SK-MEL-5 (cell line): ENCODE measurements at regions not wholly inside any gene's neighbourhood (a gene's known extent, or its start where the extent isn't known, plus 50 kb on each side); places are given as distances from the start of the nearest gene placed in this dataset.

Experiments
- DNase-seq: peaks from one replicate; pipeline ENCODE4 v3.0.0-alpha.2; 2016; ENCODE audit warnings: low read depth, low spot score
- in situ Hi-C: cut with HindIII; loops from 2 replicates; pipeline ENCODE4 v1.10.0; 2016; ENCODE audit warnings: low sequenced_read_pairs, high pct_unique_total_duplicates, low pct_unique_long_range_greater_than_20kb

- no peak for DNase-seq
- in situ Hi-C loops, result no loop called here
Measured at GRCh38 chr11:127376301-127376700, 375.7 kb upstream of the KIRREL3 start.

DNA sequence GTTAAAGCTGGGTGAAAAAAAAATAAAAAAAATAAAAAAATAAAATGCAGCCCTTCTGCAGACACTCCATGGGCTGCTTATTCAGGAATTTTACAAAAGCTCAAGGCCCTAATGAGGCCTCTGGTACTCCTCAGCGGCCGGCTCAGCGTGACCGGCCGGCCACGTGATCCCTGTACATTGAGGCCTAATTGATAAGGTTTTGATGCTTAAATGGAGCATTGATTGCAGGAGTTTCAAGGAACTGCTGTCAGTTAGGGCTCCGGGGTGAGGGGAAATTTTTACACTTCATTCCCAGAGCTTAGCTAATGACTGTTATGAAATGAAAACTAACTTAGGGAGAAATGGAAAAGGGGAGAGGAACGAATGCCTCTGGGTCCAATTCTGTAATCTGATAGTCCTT lies 368.8 kb upstream of the KIRREL3 start:
- DNase-seq, result no peak
- in situ Hi-C loops, result no loop called here

GRCh38 chr11:127362754-127363308 lies 362.3 kb upstream of the KIRREL3 start:
- peak; percentile 0 for DNase-seq
- in situ Hi-C loops, result no loop called here

DNA sequence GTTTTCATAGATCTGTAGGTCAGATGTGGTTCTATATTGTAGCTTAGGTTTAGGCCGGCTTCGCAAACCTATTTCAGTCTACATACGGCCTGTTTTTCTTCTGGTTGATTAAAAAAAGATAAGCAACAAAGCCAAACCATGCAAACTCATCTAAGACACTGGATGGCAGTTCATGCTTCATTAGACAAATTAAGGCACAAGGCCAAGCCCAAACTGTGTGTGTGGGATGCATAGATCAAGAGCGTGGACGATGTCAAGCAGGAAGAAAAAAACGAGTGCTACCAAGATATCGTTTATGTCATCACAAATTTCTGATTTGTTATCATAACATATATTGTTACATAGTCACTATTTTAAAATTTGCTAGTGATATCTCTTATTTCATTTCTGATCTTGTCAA lies 357.6 kb upstream of the KIRREL3 start:
- in situ Hi-C loops, result no loop called here
- DNase-seq, result no peak

DNA sequence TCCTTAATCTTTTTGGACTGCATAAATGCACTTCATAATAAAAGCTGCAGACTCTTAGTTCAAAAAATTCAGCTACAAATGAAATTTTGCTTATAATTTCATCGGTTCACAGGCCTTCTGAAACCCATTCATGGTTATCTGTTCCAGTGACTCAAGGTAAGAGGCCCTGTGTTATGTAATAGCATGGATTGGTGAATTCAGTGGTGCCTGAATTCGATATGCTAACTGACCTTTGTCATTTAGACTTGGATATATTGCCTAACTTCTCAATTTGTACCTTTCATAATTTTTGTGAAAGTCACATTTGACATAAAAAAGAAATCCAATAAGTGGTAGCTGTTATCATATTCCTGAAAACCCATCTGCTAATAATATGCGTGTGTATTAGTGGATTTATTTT lies 349.9 kb upstream of the KIRREL3 start:
- no peak for DNase-seq
- in situ Hi-C loops, result no loop called here

- in situ Hi-C loops, result no loop called here
- peak; percentile 41 for DNase-seq
Measured at GRCh38 chr11:127345819-127346459, 345.4 kb upstream of the KIRREL3 start.

DNA sequence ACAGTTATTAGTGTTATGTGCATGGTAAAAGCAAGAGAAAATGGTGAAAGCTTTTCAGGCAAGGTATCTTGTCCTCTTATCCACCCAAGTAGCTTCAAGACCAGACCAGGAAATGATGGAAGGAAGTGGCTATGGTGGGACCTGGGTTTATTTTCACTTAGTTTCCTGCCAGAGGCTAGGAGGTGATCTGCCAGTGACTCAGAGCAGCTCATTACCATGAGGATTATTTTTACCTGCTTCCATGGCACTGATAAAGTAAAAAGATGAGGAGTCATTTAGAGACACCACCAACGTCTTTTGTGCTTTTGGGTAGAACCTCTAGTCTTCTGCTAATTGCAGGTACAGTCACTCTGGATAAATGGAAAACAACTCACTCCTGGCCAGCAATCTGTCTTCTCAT lies 339.9 kb upstream of the KIRREL3 start:
- DNase-seq, result no peak
- in situ Hi-C loops, result no loop called here

DNA sequence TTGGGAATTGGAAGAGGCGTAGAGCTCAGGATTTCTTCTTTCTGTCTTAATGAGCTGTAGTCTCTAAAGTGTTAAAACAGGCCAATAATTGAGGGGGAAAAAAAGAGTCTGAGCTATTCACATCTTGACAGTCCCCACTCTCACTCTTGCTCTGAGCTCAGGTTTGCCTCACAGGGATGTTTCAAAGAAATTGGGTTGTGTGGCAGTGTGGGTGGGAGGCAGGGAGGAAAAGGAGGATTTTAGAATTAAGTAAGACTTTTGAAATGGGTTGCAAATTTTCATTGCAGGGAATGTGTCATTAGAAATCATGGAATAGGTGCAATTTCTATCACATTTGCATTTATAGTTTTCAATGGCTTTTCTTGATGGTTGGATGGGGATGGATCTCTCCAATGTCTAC lies 338.8 kb upstream of the KIRREL3 start:
- in situ Hi-C loops, result no loop called here
- DNase-seq, result no peak

- no peak for DNase-seq
- in situ Hi-C loops, result no loop called here
Measured at GRCh38 chr11:127338380-127339259, 338.1 kb upstream of the KIRREL3 start.

DNA sequence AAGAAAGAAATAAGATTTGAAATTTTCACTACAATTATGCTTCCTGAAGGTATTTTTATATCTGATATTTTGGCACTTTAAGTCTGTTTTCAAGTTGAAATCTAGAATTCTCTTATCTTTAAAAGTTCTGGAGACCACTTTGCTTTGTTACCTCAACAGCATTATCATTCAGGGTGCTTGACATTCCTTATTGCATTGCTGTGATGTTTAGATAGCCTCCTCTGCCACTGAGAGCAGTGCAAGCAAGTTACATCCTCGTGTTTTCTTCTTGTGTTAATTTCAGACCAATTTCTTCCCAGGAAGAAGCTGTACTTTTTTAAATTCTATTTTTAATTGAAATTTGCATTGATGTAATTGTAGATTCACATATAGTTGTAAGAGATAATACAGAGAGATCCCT lies 333.9 kb upstream of the KIRREL3 start:
- in situ Hi-C loops, result no loop called here
- DNase-seq, result no peak

- in situ Hi-C loops, result no loop called here
- DNase-seq, result no peak
Measured at GRCh38 chr11:127332896-127333295, 332.3 kb upstream of the KIRREL3 start.

GRCh38 chr11:127330044-127330443 lies 329.5 kb upstream of the KIRREL3 start:
- in situ Hi-C loops, result no loop called here
- DNase-seq, result no peak

- DNase-seq, result no peak
- in situ Hi-C loops, result no loop called here
Measured at GRCh38 chr11:127308291-127308690, 307.7 kb upstream of the KIRREL3 start.

DNA sequence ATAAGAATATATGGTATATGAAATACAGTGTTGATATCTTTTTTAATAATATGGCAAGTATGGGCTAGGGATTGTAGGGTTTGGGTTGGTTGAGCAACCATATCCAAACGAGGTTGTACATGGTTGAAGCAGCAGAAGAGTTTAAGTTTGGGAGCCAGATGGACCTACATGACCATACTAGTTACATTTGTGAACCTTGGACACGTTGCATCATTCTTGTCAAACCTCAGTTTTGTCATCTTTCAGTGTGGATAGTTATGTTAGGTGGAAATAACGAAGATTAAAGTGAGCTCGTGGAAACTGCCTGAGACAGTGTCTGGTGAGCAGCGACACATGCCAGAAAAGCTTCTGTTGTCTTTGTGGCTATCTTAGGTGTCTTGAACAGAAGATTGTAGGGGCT lies 307.1 kb upstream of the KIRREL3 start:
- in situ Hi-C loops, result no loop called here
- DNase-seq, result no peak

DNA sequence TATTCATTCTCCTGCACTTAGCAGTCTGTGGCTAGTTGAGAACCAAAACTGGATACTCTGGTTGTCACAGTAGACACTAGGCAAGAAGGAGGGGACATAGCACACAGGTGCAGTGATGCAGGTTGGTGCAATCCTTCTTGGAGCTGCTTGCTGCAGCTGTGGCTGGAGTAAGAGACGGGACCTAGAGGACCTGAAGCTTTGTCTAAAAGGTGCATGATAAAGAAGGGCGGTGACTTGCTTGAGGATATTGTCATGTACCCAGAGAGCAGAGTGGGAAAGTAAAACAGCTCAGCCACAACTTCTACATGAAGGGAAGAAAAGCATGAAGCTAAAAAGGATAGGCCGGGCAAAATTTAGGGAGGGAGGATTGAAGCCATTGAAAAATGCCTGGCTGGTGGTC lies 304.1 kb upstream of the KIRREL3 start:
- in situ Hi-C loops, result no loop called here
- no peak for DNase-seq

DNA sequence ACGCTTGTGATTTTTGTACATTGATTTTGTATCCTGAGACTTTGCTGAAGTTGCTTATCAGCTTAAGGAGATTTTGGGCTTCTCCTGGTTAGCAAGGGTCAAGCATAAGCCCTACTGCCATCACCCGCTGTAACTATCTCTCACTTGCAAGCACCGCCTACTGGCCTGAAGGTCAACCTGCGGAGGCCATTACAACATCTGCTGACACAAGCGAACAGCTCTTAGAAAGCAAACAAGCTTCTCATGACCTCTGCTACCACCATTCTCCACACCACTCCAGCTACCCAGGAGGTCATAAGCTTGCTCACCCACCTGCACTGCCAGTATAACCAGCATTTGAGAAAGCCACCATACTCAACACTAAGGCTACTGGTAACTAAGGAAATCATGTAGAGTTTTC lies 288.4 kb upstream of the KIRREL3 start:
- DNase-seq, result no peak
- in situ Hi-C loops, result no loop called here

- in situ Hi-C loops, result no loop called here
- DNase-seq, result no peak
Measured at GRCh38 chr11:127281534-127281933, 281.0 kb upstream of the KIRREL3 start.

- DNase-seq, result no peak
- in situ Hi-C loops, result no loop called here
Measured at GRCh38 chr11:127275774-127276173, 275.2 kb upstream of the KIRREL3 start.

DNA sequence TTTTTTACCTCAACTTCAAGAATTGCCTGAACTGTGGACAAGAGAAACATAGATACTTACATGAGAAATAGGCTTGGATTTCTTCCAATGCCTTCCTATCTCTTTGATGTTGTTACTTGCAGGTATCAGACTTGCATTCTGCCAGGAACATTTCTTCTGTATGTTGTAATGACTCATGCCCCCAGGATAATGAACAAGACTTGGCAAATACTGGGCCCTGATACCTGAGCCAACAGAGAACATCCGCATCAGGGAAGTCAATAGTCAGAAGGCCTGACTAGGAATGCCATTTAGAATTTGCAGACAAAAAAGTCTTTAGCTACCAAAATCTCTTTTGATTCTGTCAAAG lies 273.7 kb upstream of the KIRREL3 start:
- no peak for DNase-seq
- in situ Hi-C loops, result no loop called here
